GM18868 (cell line): ENCODE measurements at regions not wholly inside any gene's neighbourhood (a gene's known extent, or its start where the extent isn't known, plus 50 kb on each side); places are given as distances from the start of the nearest gene placed in this dataset.
"Not testable (repeated sequence)": the region's sequence is repeated elsewhere in the genome, so short reads cannot be mapped to it uniquely, and the experiment has no call there.

Source experiments
- ATAC-seq: cut with Tn5 transposase; IDR thresholded peaks from one replicate; pipeline ENCODE4 v1.9.1; 2021; ENCODE audit warnings: mild to moderate bottlenecking, moderate library complexity; ENCODE audit not compliant: unreplicated experiment

GRCh38 chr7:149930374-149931068 lies 56.8 kb downstream of the ATP6V0E2 start:
- ATAC-seq: not testable (repeated sequence)

GRCh38 chr7:149933776-149934175 lies 60.0 kb downstream of the ATP6V0E2 start:
- ATAC-seq: not testable (repeated sequence)

- not testable (repeated sequence) for ATAC-seq
These were observed 73.6 kb downstream of the ATP6V0E2 start for GRCh38 chr7:149947346-149947745.

- not testable (repeated sequence) for ATAC-seq
These were observed 74.7 kb downstream of the ATP6V0E2 start for GRCh38 chr7:149948444-149948843.

- not testable (repeated sequence) for ATAC-seq
These were observed 76.3 kb downstream of the ATP6V0E2 start for GRCh38 chr7:149949863-149950577.

GRCh38 chr7:149950578-149950924 lies 76.8 kb downstream of the ATP6V0E2 start:
- ATAC-seq: not testable (repeated sequence)

- not testable (repeated sequence) for ATAC-seq
These were observed 77.8 kb downstream of the ATP6V0E2 start for GRCh38 chr7:149951579-149951978.

- ATAC-seq: not testable (repeated sequence)
These were observed 85.1 kb downstream of the ATP6V0E2 start for GRCh38 chr7:149958880-149959279.

GRCh38 chr7:149960863-149961262 lies 87.1 kb downstream of the ATP6V0E2 start:
- ATAC-seq: not testable (repeated sequence)

- ATAC-seq: not testable (repeated sequence)
These were observed 88.1 kb downstream of the ATP6V0E2 start for GRCh38 chr7:149961878-149962277.

GRCh38 chr7:149962685-149963319 lies 89.0 kb downstream of the ATP6V0E2 start:
- not testable (repeated sequence) for ATAC-seq

GRCh38 chr7:149963985-149964384 lies 90.2 kb downstream of the ATP6V0E2 start:
- ATAC-seq: not testable (repeated sequence)

- ATAC-seq: not testable (repeated sequence)
These were observed 92.7 kb downstream of the ATP6V0E2 start for GRCh38 chr7:149966444-149966843.

- ATAC-seq: not testable (repeated sequence)
These were observed 99.2 kb downstream of the ATP6V0E2 start for GRCh38 chr7:149972977-149973376.

- not testable (repeated sequence) for ATAC-seq
These were observed 99.9 kb downstream of the ATP6V0E2 start for GRCh38 chr7:149973681-149974080.

GRCh38 chr7:149975608-149976007 lies 101.8 kb downstream of the ATP6V0E2 start:
- ATAC-seq: not testable (repeated sequence)

- not testable (repeated sequence) for ATAC-seq
These were observed 104.8 kb downstream of the ATP6V0E2 start for GRCh38 chr7:149978537-149978936.

GRCh38 chr7:149978944-149979343 lies 105.2 kb downstream of the ATP6V0E2 start:
- not testable (repeated sequence) for ATAC-seq

GRCh38 chr7:149982537-149983112 lies 108.9 kb downstream of the ATP6V0E2 start:
- not testable (repeated sequence) for ATAC-seq

GRCh38 chr7:149986866-149987265 lies 113.1 kb downstream of the ATP6V0E2 start:
- ATAC-seq: not testable (repeated sequence)

- not testable (repeated sequence) for ATAC-seq
These were observed 118.0 kb downstream of the ATP6V0E2 start for GRCh38 chr7:149991652-149992302.
